PFSK-1 (cell line): ENCODE measurements at regions not wholly inside any gene's neighbourhood (a gene's known extent, or its start where the extent isn't known, plus 50 kb on each side); places are given as distances from the start of the nearest gene placed in this dataset.

ENCODE experiments used
- FOXP2 ChIP-seq: optimal IDR thresholded peaks from 2 replicates; pipeline ENCODE3; 2011; ENCODE audit warnings: borderline replicate concordance, control low read depth, inconsistent platforms; ENCODE audit not compliant: insufficient read depth; ENCODE audit errors: extremely low read length, extremely low read depth
- POLR2AphosphoS5 ChIP-seq: IDR thresholded peaks from 2 replicates; pipeline ENCODE4 v1.6.1; 2012; ENCODE audit warnings: low read depth, mild to moderate bottlenecking, control low read depth, low read length, moderate library complexity
- REST ChIP-seq, 2 experiments: IDR thresholded peaks; 2 replicates each; pipeline versions ENCODE4 v1.6.1 to v1.8.0; 2011 to 2012; ENCODE audit warnings: low read depth in 2 of 2, low read length in 2 of 2, control low read depth in 1 of 2, inconsistent platforms in 1 of 2, mild to moderate bottlenecking in 1 of 2, moderate library complexity in 1 of 2; ENCODE audit not compliant: insufficient read depth in 1 of 2
- SIN3A ChIP-seq: IDR thresholded peaks from 2 replicates; pipeline ENCODE4 v1.6.1; 2012; ENCODE audit warnings: mild to moderate bottlenecking, low read length, moderate library complexity, borderline replicate concordance; ENCODE audit not compliant: insufficient read depth
- TAF1 ChIP-seq: IDR thresholded peaks from 2 replicates; pipeline ENCODE4 v1.6.1; 2012; ENCODE audit warnings: low read length, control low read depth, borderline replicate concordance; ENCODE audit not compliant: insufficient read depth

- TF ChIP-seq POLR2AphosphoS5 (no peak), TAF1 (no peak), REST (IDR thresholded peaks at IDR 0.05; ENCODE audit: insufficient read depth in 1 of 2, low read depth in 2 of 2, low read length in 2 of 2) (no peak), SIN3A (no peak), FOXP2 (no peak)
Observed at GRCh38 chr13:105342281-105342820, 1193.1 kb downstream of the EFNB2 start.

- TF ChIP-seq REST (IDR thresholded peaks at IDR 0.05; ENCODE audit: insufficient read depth in 1 of 2, low read depth in 2 of 2, low read length in 2 of 2) (no peak), TAF1 (no peak)
Observed at GRCh38 chr13:105341758-105342157, 1193.7 kb downstream of the EFNB2 start.

GRCh38 chr13:105341256-105341655, 1194.2 kb downstream of the EFNB2 start:
- TF ChIP-seq SIN3A (no peak), POLR2AphosphoS5 (no peak)

- no peak for TF ChIP-seq POLR2AphosphoS5
- no peak for TF ChIP-seq SIN3A
- TF ChIP-seq TAF1, result no peak
- no peak for TF ChIP-seq FOXP2
- no peak for TF ChIP-seq REST (IDR thresholded peaks at IDR 0.05; ENCODE audit: insufficient read depth in 1 of 2, low read depth in 2 of 2, low read length in 2 of 2)
Observed at GRCh38 chr13:105340061-105340606, 1195.3 kb downstream of the EFNB2 start.

GRCh38 chr13:105338773-105339172, 1196.7 kb downstream of the EFNB2 start:
- TF ChIP-seq SIN3A, result no peak
- no peak for TF ChIP-seq FOXP2
- no peak for TF ChIP-seq POLR2AphosphoS5
- no peak for TF ChIP-seq TAF1
- TF ChIP-seq REST (IDR thresholded peaks at IDR 0.05; ENCODE audit: insufficient read depth in 1 of 2, low read depth in 2 of 2, low read length in 2 of 2), result no peak
